GM10266 (cell line): ENCODE measurements at regions not wholly inside any gene's neighbourhood (a gene's known extent, or its start where the extent isn't known, plus 50 kb on each side); places are given as distances from the start of the nearest gene placed in this dataset.

ENCODE experiments used
- DNase-seq: peaks from one replicate; pipeline ENCODE4 v3.0.0; 2012; ENCODE audit errors: extremely low spot score
- TF ChIP-seq, protein P1 (sequence below): IDR thresholded peaks from 2 replicates; pipeline ENCODE4 v1.5.1; 2012; ENCODE audit warnings: mild to moderate bottlenecking, low read depth; ENCODE audit not compliant: control insufficient read depth, insufficient read depth; ENCODE audit errors: missing control alignments

DNA sequence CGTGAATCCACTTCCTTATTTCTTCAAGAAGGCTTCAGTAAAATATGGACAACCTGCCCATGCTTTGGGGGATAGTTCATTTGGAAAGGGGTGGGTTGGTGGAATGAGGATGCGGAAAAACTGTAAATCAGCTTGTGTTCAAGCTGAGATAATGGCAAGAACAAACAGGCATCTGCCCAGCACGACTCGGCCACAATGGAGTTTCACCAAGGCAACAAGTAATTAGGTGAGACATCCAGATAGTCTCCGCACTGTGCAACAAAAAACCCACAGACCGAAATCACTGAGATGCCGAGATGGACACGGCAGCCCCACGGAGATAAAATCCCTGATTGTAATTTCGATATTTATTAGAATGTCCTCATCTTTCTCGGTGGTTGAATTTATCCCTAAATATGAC is 455.2 kb downstream of the AJAP1 start:
- DNase-seq = no peak
- TF ChIP-seq, protein P1, sequence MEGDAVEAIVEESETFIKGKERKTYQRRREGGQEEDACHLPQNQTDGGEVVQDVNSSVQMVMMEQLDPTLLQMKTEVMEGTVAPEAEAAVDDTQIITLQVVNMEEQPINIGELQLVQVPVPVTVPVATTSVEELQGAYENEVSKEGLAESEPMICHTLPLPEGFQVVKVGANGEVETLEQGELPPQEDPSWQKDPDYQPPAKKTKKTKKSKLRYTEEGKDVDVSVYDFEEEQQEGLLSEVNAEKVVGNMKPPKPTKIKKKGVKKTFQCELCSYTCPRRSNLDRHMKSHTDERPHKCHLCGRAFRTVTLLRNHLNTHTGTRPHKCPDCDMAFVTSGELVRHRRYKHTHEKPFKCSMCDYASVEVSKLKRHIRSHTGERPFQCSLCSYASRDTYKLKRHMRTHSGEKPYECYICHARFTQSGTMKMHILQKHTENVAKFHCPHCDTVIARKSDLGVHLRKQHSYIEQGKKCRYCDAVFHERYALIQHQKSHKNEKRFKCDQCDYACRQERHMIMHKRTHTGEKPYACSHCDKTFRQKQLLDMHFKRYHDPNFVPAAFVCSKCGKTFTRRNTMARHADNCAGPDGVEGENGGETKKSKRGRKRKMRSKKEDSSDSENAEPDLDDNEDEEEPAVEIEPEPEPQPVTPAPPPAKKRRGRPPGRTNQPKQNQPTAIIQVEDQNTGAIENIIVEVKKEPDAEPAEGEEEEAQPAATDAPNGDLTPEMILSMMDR = no peak

DNA sequence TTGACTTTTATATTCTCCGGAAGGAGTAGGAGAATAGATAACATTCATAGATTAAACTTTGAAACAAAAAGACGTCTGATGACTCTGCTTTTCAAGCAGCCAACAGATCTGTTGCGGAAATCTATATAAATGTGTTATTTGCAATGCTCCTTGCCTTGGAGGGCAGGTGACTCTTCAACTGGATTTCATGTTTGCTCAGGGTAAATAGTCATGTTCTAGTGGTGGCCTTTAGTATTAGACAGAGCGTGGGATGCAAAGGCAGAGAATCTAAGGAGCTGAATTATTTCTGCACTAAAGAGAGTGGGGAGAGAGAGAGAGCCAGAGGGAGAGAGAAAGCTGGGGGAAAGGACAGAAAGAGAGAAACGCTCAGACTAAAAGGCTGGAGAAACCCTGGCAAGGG is 454.3 kb downstream of the AJAP1 start:
- DNase-seq = no peak
- TF ChIP-seq, protein P1 = no peak

DNA sequence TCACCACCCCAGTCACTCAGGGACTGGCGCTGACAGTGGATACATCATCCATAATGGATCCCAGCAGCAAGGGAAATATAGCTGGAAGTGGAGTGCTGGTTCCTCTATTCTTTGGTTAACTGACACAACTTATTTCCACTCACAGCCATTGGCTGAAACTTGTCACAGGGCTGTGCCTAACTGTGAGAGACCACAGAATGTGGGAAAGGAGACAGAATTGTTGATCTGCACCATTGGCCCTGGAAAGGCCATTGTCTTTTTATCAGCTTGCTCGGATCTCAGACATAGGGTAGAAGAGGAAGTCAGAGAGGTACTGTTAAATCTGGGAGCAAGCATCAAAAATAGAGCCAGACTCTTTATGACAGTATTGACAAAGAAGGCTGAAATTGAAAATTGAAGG is 451.3 kb downstream of the AJAP1 start:
- TF ChIP-seq, protein P1 = no peak
- DNase-seq = no peak

DNA sequence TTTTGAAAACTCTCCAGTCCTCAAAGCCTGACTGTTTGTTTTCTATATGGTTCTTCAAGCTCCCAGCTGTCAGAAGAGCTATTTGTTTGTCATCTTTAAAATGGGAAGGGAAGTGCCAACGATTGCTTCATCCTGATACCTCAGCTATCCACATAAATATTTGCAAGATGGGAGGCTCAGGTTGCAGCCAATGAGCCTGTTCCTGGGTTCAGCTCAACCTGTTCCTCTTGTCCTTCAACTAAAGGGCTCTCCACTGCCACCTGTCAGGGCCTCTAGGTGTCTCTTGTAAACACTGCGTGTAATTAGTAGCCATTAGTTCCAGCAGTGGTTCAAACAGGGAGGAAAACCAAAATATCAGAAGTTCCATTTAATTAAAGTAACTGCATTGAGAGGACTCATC is 445.1 kb downstream of the AJAP1 start:
- DNase-seq = no peak
- TF ChIP-seq, protein P1 = no peak

DNA sequence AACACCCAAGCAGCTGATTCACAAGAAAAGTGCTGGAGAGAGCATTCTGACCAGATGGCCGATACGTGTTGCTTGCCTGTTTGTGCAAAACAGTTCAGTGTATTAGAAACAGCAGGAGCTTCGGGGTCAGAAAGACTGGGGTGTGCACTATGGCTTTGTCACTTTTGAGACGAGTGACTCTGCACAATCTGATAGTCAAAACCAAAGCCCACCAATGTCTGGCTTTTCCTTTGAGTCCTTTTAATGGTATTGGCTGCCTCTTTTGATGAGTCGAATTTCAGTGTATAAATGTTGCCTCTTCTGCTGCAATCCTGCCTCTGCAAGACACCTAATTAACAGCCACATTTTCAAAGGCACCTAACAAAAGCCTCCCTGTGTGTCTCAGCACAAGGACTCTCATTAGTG is 444.6 kb downstream of the AJAP1 start:
- DNase-seq = no peak
- TF ChIP-seq, protein P1 = no peak

DNA sequence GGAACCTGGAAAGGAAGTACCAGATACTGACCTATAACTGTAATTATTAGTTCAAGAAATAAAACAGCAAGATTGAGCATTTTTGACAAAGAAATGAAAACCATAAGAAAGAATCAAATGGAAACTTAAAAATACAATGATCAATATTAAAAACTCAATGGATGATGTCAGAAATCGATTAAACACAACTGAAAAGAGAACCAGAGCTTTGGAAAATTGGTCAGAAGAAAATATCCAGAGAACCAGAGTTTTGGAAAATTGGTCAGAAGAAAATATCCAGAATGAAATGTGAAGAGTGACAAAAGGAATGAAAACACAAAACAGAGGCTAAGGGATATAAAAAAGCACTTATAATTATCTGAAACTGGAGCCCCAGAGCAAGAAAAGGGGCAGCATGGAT is 438.6 kb downstream of the AJAP1 start:
- TF ChIP-seq, protein P1 = no peak
- no peak for DNase-seq

DNA sequence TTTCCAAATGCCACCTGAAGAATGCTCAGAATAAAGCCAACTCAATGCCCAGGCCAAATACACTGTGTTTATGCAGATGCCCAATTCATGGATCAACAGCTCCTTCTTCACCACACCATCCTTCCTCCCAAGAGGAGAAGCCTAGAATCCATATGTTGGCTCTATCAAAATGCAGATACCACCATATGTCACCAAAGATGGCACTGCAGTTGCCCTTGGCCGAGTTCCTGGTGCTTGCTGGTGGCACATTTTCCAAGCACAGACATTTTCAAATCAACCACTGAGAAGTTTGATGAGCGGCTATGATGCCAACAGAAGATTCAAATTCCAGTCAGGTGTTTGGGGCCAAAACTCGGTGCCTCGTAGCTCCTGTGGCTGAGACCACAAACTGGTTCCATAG is 430.3 kb downstream of the AJAP1 start:
- no peak for DNase-seq
- TF ChIP-seq, protein P1 = no peak
